GM23338 (cell line): ENCODE measurements at regions not wholly inside any gene's neighbourhood (a gene's known extent, or its start where the extent isn't known, plus 50 kb on each side); places are given as distances from the start of the nearest gene placed in this dataset.

Experiments used
- CREB1 ChIP-seq: fragments of 250-450 bp; sonication (Bioruptor Pico); IDR thresholded peaks from 2 replicates; pipeline ENCODE4 v1.5.0; 2020; ENCODE audit warnings: low read depth, mild to moderate bottlenecking, moderate library complexity
- EZH2 ChIP-seq: fragments of 200-600 bp; sonication (generic); IDR thresholded peaks from one replicate; pipeline ENCODE4 v1.8.0; 2017; ENCODE audit warnings: antibody characterized with exemption, mild to moderate bottlenecking, low read depth; ENCODE audit not compliant: unreplicated experiment
- EZH2phosphoT487 ChIP-seq: fragments of 200-600 bp; sonication (generic); IDR thresholded peaks from one replicate; pipeline ENCODE4 v1.8.1; 2018; ENCODE audit warnings: antibody characterized with exemption; ENCODE audit not compliant: unreplicated experiment
- POLR2AphosphoS5 ChIP-seq: IDR thresholded peaks from 2 replicates; pipeline ENCODE4 v1.6.1; 2016; ENCODE audit warnings: antibody characterized with exemption, low read depth
- TF ChIP-seq, protein P1 (sequence below), 2 experiments: fragments of 200-600 bp in 1 of 2; sonication (generic) in 1 of 2; conservative IDR thresholded peaks; 2 replicates each; pipeline versions ENCODE4 v1.5.1 to v1.6.1; 2016 to 2017; ENCODE audit warnings: antibody characterized with exemption in 2 of 2, low read depth in 2 of 2, mild to moderate bottlenecking in 2 of 2, moderate library complexity in 1 of 2
- TF ChIP-seq, protein P2 (sequence below): fragments of 250-450 bp; sonication (Bioruptor Pico); IDR thresholded peaks from 2 replicates; pipeline ENCODE4 v1.5.0; 2020; ENCODE audit warnings: mild to moderate bottlenecking, moderate library complexity

DNA sequence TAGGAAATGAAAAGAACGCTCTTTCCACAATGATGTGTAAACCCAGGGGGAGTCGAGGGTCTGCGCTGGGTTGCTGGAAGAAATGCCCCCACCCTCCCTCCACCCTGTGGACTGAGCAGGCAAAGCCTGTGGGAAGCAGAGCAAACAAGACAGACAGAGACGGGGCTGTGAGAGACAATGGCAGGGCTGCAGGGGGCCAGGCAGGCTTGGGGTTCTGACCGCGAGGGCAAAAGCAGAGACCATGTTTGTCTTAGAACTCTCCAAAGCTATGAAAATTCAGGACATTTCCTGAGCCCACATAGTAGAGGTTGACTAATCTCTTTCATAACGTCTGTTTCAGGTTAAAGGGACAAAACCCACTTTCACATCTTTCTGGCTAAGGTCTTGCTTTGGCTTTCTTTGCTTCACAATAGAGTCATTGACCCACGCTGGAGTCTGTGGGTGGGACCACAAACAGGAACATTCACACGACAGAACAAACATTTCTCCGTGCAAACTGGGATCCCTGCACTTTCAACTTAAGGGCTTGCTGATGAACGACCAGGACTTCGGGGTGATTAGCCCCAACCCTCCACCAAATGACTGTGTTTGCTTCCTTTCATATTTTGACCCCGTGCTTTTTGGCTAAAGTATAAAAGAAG, 156.0 kb upstream of the TPM1 start:
- TF ChIP-seq, protein P1, sequence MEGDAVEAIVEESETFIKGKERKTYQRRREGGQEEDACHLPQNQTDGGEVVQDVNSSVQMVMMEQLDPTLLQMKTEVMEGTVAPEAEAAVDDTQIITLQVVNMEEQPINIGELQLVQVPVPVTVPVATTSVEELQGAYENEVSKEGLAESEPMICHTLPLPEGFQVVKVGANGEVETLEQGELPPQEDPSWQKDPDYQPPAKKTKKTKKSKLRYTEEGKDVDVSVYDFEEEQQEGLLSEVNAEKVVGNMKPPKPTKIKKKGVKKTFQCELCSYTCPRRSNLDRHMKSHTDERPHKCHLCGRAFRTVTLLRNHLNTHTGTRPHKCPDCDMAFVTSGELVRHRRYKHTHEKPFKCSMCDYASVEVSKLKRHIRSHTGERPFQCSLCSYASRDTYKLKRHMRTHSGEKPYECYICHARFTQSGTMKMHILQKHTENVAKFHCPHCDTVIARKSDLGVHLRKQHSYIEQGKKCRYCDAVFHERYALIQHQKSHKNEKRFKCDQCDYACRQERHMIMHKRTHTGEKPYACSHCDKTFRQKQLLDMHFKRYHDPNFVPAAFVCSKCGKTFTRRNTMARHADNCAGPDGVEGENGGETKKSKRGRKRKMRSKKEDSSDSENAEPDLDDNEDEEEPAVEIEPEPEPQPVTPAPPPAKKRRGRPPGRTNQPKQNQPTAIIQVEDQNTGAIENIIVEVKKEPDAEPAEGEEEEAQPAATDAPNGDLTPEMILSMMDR (conservative IDR thresholded peaks at IDR 0.05; ENCODE audit: low read depth in 2 of 2), result no peak
- TF ChIP-seq EZH2 (no peak), EZH2phosphoT487 (no peak), CREB1 (CRISPR knock-in tag) (no peak), POLR2AphosphoS5 (no peak)
- TF ChIP-seq, protein P2, sequence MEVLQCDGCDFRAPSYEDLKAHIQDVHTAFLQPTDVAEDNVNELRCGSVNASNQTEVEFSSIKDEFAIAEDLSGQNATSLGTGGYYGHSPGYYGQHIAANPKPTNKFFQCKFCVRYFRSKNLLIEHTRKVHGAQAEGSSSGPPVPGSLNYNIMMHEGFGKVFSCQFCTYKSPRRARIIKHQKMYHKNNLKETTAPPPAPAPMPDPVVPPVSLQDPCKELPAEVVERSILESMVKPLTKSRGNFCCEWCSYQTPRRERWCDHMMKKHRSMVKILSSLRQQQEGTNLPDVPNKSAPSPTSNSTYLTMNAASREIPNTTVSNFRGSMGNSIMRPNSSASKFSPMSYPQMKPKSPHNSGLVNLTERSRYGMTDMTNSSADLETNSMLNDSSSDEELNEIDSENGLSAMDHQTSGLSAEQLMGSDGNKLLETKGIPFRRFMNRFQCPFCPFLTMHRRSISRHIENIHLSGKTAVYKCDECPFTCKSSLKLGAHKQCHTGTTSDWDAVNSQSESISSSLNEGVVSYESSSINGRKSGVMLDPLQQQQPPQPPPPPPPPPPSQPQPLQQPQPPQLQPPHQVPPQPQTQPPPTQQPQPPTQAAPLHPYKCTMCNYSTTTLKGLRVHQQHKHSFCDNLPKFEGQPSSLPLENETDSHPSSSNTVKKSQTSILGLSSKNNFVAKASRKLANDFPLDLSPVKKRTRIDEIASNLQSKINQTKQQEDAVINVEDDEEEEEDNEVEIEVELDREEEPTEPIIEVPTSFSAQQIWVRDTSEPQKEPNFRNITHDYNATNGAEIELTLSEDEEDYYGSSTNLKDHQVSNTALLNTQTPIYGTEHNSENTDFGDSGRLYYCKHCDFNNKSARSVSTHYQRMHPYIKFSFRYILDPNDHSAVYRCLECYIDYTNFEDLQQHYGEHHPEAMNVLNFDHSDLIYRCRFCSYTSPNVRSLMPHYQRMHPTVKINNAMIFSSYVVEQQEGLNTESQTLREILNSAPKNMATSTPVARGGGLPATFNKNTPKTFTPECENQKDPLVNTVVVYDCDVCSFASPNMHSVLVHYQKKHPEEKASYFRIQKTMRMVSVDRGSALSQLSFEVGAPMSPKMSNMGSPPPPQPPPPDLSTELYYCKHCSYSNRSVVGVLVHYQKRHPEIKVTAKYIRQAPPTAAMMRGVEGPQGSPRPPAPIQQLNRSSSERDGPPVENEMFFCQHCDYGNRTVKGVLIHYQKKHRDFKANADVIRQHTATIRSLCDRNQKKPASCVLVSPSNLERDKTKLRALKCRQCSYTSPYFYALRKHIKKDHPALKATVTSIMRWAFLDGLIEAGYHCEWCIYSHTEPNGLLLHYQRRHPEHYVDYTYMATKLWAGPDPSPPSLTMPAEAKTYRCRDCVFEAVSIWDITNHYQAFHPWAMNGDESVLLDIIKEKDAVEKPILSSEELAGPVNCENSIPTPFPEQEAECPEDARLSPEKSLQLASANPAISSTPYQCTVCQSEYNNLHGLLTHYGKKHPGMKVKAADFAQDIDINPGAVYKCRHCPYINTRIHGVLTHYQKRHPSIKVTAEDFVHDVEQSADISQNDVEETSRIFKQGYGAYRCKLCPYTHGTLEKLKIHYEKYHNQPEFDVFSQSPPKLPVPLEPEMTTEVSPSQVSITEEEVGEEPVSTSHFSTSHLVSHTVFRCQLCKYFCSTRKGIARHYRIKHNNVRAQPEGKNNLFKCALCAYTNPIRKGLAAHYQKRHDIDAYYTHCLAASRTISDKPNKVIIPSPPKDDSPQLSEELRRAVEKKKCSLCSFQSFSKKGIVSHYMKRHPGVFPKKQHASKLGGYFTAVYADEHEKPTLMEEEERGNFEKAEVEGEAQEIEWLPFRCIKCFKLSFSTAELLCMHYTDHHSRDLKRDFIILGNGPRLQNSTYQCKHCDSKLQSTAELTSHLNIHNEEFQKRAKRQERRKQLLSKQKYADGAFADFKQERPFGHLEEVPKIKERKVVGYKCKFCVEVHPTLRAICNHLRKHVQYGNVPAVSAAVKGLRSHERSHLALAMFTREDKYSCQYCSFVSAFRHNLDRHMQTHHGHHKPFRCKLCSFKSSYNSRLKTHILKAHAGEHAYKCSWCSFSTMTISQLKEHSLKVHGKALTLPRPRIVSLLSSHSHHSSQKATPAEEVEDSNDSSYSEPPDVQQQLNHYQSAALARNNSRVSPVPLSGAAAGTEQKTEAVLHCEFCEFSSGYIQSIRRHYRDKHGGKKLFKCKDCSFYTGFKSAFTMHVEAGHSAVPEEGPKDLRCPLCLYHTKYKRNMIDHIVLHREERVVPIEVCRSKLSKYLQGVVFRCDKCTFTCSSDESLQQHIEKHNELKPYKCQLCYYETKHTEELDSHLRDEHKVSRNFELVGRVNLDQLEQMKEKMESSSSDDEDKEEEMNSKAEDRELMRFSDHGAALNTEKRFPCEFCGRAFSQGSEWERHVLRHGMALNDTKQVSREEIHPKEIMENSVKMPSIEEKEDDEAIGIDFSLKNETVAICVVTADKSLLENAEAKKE, result no peak
